Peyer's patch (tissue), 4 donors: ENCODE measurements at regions not wholly inside any gene's neighbourhood (a gene's known extent, or its start where the extent isn't known, plus 50 kb on each side); places are given as distances from the start of the nearest gene placed in this dataset.

Experiments
- POLR2A ChIP-seq, 2 donors: fragments of 450-650 bp; IDR thresholded peaks; one replicate each; pipeline ENCODE4 v1.5.1; 2017; ENCODE audit warnings: antibody characterized with exemption in 2 of 2, mild to moderate bottlenecking in 2 of 2, moderate library complexity in 2 of 2
- TF ChIP-seq, protein P1 (sequence below), 6 experiments: fragments of 450-650 bp in 4 of 6; fragments of 200-600 bp in 2 of 6; sonication (generic) in 1 of 6; IDR thresholded peaks; one replicate each; pipeline ENCODE4 v1.5.1; 2017 to 2019; ENCODE audit warnings: antibody characterized with exemption in 6 of 6, mild to moderate bottlenecking in 3 of 6, moderate library complexity in 1 of 6

DNA sequence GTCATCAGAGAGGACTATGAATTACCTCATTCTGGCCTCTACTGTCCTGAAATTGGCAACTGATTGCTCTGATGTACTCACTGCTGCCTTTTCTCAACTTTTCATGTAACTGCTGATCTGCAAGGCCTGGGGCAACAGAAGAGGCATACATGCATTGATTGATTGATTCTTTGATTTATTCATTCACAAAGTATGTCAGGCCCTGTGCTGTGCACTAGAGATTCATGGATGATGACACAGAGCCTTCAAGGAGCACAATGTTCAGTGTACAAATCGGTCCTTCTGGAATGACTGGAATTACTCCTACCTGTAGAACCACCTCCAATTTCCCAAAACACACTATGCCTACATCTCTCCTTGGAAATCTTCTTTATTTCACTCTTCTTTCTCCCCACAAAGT, 111.3 kb downstream of the LRATD1 start:
- TF ChIP-seq, protein P1, sequence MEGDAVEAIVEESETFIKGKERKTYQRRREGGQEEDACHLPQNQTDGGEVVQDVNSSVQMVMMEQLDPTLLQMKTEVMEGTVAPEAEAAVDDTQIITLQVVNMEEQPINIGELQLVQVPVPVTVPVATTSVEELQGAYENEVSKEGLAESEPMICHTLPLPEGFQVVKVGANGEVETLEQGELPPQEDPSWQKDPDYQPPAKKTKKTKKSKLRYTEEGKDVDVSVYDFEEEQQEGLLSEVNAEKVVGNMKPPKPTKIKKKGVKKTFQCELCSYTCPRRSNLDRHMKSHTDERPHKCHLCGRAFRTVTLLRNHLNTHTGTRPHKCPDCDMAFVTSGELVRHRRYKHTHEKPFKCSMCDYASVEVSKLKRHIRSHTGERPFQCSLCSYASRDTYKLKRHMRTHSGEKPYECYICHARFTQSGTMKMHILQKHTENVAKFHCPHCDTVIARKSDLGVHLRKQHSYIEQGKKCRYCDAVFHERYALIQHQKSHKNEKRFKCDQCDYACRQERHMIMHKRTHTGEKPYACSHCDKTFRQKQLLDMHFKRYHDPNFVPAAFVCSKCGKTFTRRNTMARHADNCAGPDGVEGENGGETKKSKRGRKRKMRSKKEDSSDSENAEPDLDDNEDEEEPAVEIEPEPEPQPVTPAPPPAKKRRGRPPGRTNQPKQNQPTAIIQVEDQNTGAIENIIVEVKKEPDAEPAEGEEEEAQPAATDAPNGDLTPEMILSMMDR (IDR thresholded peaks at IDR 0.05) = no peak
- TF ChIP-seq POLR2A (IDR thresholded peaks at IDR 0.05) = no peak
